K562 (cell line): ENCODE measurements at regions not wholly inside any gene's neighbourhood (a gene's known extent, or its start where the extent isn't known, plus 50 kb on each side); places are given as distances from the start of the nearest gene placed in this dataset.

Experiments used
- ARID3A ChIP-seq: IDR thresholded peaks from 2 replicates; pipeline ENCODE4 v1.6.1; 2012; ENCODE audit warnings: low read depth, low read length, improper control_type of control experiment, borderline replicate concordance
- BHLHE40 ChIP-seq: IDR thresholded peaks from 2 replicates; pipeline ENCODE4 v1.6.1; 2011; ENCODE audit warnings: low read length, improper control_type of control experiment
- CAMTA2 ChIP-seq: fragments of 250-450 bp; sonication (Bioruptor Pico); conservative IDR thresholded peaks from 2 replicates; pipeline ENCODE4 v1.5.1; 2022
- CTCF ChIP-seq, 3 experiments: IDR thresholded peaks in 2 of 3; conservative IDR thresholded peaks in 1 of 3; 2 replicates each; pipeline ENCODE4 v1.5.1; 2011 to 2012; ENCODE audit warnings: low read length in 3 of 3, mild to moderate bottlenecking in 3 of 3, control low read depth in 2 of 3, improper control_type of control experiment in 1 of 3, inconsistent platforms in 1 of 3, low read depth in 1 of 3, mixed read lengths in 1 of 3, moderate library complexity in 1 of 3; ENCODE audit not compliant: insufficient read depth in 2 of 3
- EZH2 ChIP-seq: IDR thresholded peaks from 2 replicates; pipeline ENCODE4 v1.6.1; 2012; ENCODE audit warnings: low read depth, mild to moderate bottlenecking, inconsistent platforms, low read length, borderline replicate concordance
- FOXO4 ChIP-seq: fragments of 450-650 bp; formaldehyde crosslinking; IDR thresholded peaks from 2 replicates; pipeline ENCODE4 v1.4.0; 2020; ENCODE audit warnings: mild to moderate bottlenecking, moderate library complexity
- MTA3 ChIP-seq: fragments of 450-650 bp; formaldehyde crosslinking; IDR thresholded peaks from 2 replicates; pipeline ENCODE4 v1.6.1; 2017; ENCODE audit warnings: mild to moderate bottlenecking, borderline replicate concordance
- REST ChIP-seq, 2 experiments: fragments of 450-650 bp; formaldehyde crosslinking in 1 of 2; IDR thresholded peaks; 2 replicates each; pipeline versions ENCODE4 v1.4.0 to v1.6.1; 2014 to 2020; ENCODE audit warnings: mild to moderate bottlenecking in 2 of 2, borderline replicate concordance in 1 of 2, low read depth in 1 of 2
- SMC3 ChIP-seq: conservative IDR thresholded peaks from 2 replicates; pipeline ENCODE4 v1.6.1; 2011; ENCODE audit warnings: low read depth, low read length, improper control_type of control experiment; ENCODE audit not compliant: insufficient read depth
- SRSF1 ChIP-seq: fragments of 200-400 bp; formaldehyde crosslinking; IDR thresholded peaks from 2 replicates; pipeline ENCODE4 v1.6.1; 2017; ENCODE audit warnings: mild to moderate bottlenecking, low read depth, low read length, moderate library complexity
- TAL1 ChIP-seq: fragments of 450-650 bp; IDR thresholded peaks from 2 replicates; pipeline ENCODE4 v1.6.1; 2016; ENCODE audit warnings: mild to moderate bottlenecking
- TCF3 ChIP-seq: sonication (generic); formaldehyde crosslinking; IDR thresholded peaks from 2 replicates; pipeline ENCODE4 v1.4.0; 2020; ENCODE audit warnings: mild to moderate bottlenecking, missing genetic modification reagents
- ZBTB7A ChIP-seq: IDR thresholded peaks from 2 replicates; pipeline ENCODE4 v1.6.1; 2011; ENCODE audit warnings: low read depth, mild to moderate bottlenecking, low read length, moderate library complexity, borderline replicate concordance; ENCODE audit not compliant: control insufficient read depth
- ZKSCAN1 ChIP-seq: fragments of 150-350 bp; IDR thresholded peaks from 2 replicates; pipeline ENCODE4 v1.6.1; 2016; ENCODE audit warnings: low read depth, low read length
- ZNF212 ChIP-seq: fragments of 450-650 bp; formaldehyde crosslinking; IDR thresholded peaks from 2 replicates; pipeline ENCODE4 v1.4.0; 2020; ENCODE audit warnings: mild to moderate bottlenecking

GRCh38 chr1:209207701-209208286 lies 375.7 kb upstream of the CAMK1G start (continued):
- TF ChIP-seq CTCF (IDR thresholded peaks at IDR 0.05 in 2 of 3, conservative IDR thresholded peaks at IDR 0.05 in 1 of 3; ENCODE audit: insufficient read depth in 2 of 3, low read depth in 1 of 3, low read length in 3 of 3) (peak; percentile 66 to 72 (median 68)), CAMTA2 (no peak), FOXO4 (CRISPR knock-in tag) (no peak), TCF3 (no peak), SRSF1 (no peak), ARID3A (no peak), EZH2 (no peak), ZBTB7A (peak; percentile 18; the same call in 1 of the 2 replicates), ZNF212 (CRISPR knock-in tag) (no peak), REST (IDR thresholded peaks at IDR 0.05; ENCODE audit: borderline replicate concordance) (peak; percentile 15; the same call in 1 of the 2 replicates), REST (CRISPR knock-in tag; IDR thresholded peaks at IDR 0.05; ENCODE audit: low read depth) (no peak), BHLHE40 (no peak), ZKSCAN1 (no peak), TAL1 (no peak), SMC3 (0 out of 2 replicates have a peak, but pooled peaks have one; percentile 40), MTA3 (no peak)
